ENCODE measurements at regions not wholly inside any gene's neighbourhood (a gene's known extent, or its start where the extent isn't known, plus 50 kb on each side); places are given as distances from the start of the nearest gene placed in this dataset.

DNA sequence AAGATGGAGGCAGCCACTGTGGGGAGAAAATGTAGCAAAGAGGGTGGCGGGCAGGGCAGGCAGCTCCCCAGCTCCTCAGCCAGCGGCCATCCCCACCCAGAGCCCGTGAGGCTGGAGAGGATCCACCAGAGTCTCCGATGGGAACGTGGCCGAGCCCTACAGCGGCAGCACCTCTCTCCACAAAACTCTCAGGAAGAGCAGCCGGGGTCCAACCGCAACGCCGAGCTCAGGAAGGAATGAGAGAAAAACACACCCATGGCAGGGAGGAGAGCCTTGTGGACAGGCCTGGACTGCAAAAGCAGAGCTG is 54.0 kb upstream of the ADGRA1 start:
- Mint-ChIP-seq H3K9me3 (no peaks in the 10 kb centered on the region), H3K27ac (peak overlapping the region in 2 of 3 experiments; percentile 25 to 42; a peak in 2 of 7 replicates), H3K27me3 (ENCODE audit: low read depth) (peaks cover 38% of the 10 kb centered on the region), H3K36me3 (ENCODE audit: insufficient read depth in 1 of 3, low read depth in 3 of 3) (no peaks in the 10 kb centered on the region), H3K4me3 (no peak overlapping the region), H3K4me1 (peaks cover 14 to 23% of the 10 kb centered on the region in 2 experiments)
- H3K4me1 ChIP-seq (ENCODE audit: insufficient read depth, low read length), result no peaks in the 10 kb centered on the region
- no peak overlapping the region for H2BK15ac ChIP-seq (ENCODE audit: low read depth, low read length)
- no peak overlapping the region for H4K91ac ChIP-seq (ENCODE audit: insufficient read length, low read depth, low read length)
- DNase-seq, result no peak
- no peaks in the 10 kb centered on the region for H3K27me3 ChIP-seq (ENCODE audit: insufficient read depth, low read length)
- H3T11ph ChIP-seq (ENCODE audit: low read length), result no peak overlapping the region
- no peak overlapping the region for H3K9ac ChIP-seq (ENCODE audit: extremely low read depth, insufficient read length, low read length)
- no peaks in the 10 kb centered on the region for H3K79me2 ChIP-seq (ENCODE audit: insufficient read depth, low read length)
- no peak overlapping the region for H2AFZ ChIP-seq (ENCODE audit: low read length)
- no peak overlapping the region for H2BK12ac ChIP-seq (ENCODE audit: insufficient read length, low read depth, low read length)
- no peaks in the 10 kb centered on the region for H4K20me1 ChIP-seq (ENCODE audit: control insufficient read depth, insufficient read depth, insufficient read length)
- no peak overlapping the region for H4K5ac ChIP-seq (ENCODE audit: insufficient read length, low read depth, low read length)
- no peaks in the 10 kb centered on the region for H3K9me3 ChIP-seq (ENCODE audit: control insufficient read depth, low read depth, low read length)
- no peaks in the 10 kb centered on the region for H3K79me1 ChIP-seq (ENCODE audit: insufficient read depth, low read depth, low read length, poor library complexity, severe bottlenecking)
- H2BK20ac ChIP-seq (ENCODE audit: low read depth, low read length, poor library complexity, severe bottlenecking), result no peak overlapping the region
- no peak overlapping the region for H3K4me2 ChIP-seq (ENCODE audit: insufficient read depth, insufficient read length, low read length)
- WGBS (ENCODE audit: extremely low coverage, insufficient read length, low lambda C conversion rate), result no CpG with 5 or more reads among the region's 11 CpGs
- H3K14ac ChIP-seq (ENCODE audit: insufficient read depth, low read length), result no peak overlapping the region
- no peaks in the 10 kb centered on the region for H3K23me2 ChIP-seq (ENCODE audit: insufficient read length, low read depth, low read length, poor library complexity, severe bottlenecking)
- no peak overlapping the region for H3K18ac ChIP-seq (ENCODE audit: insufficient read length, low read depth, low read length)
- H3K27ac ChIP-seq (ENCODE audit: insufficient read length, low read depth, low read length), result no peak overlapping the region
- TF ChIP-seq, protein P1, sequence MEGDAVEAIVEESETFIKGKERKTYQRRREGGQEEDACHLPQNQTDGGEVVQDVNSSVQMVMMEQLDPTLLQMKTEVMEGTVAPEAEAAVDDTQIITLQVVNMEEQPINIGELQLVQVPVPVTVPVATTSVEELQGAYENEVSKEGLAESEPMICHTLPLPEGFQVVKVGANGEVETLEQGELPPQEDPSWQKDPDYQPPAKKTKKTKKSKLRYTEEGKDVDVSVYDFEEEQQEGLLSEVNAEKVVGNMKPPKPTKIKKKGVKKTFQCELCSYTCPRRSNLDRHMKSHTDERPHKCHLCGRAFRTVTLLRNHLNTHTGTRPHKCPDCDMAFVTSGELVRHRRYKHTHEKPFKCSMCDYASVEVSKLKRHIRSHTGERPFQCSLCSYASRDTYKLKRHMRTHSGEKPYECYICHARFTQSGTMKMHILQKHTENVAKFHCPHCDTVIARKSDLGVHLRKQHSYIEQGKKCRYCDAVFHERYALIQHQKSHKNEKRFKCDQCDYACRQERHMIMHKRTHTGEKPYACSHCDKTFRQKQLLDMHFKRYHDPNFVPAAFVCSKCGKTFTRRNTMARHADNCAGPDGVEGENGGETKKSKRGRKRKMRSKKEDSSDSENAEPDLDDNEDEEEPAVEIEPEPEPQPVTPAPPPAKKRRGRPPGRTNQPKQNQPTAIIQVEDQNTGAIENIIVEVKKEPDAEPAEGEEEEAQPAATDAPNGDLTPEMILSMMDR (conservative IDR thresholded peaks at IDR 0.05), result no peak
- no peak overlapping the region for H2AK5ac ChIP-seq (ENCODE audit: insufficient read length, low read length)
- no peak overlapping the region for H2BK120ac ChIP-seq (ENCODE audit: low read depth, low read length, poor library complexity, severe bottlenecking)
- no peak overlapping the region for H4K8ac ChIP-seq (replicated peaks; ENCODE audit: insufficient read length, low read depth, low read length)
- no peak overlapping the region for H3K23ac ChIP-seq (ENCODE audit: insufficient read length, low read depth, low read length)
- H3K56ac ChIP-seq (ENCODE audit: insufficient read length, low read depth, low read length), result no peak overlapping the region
- H3K4ac ChIP-seq (ENCODE audit: low read depth, low read length), result no peak overlapping the region; the same call in 1 of the 2 replicates
- no peak overlapping the region for H2BK5ac ChIP-seq (ENCODE audit: insufficient read length, low read length)

All from H9 (cell line).